ENCODE measurements at regions not wholly inside any gene's neighbourhood (a gene's known extent, or its start where the extent isn't known, plus 50 kb on each side); places are given as distances from the start of the nearest gene placed in this dataset.

- TF ChIP-seq CTCF (IDR thresholded peaks at IDR 0.05) (no peak), TP53 (CRISPR knock-in tag; IDR thresholded peaks at IDR 0.05) (no peak), JUN (CRISPR knock-in tag; IDR thresholded peaks at IDR 0.05) (no peak), FOXJ3 (CRISPR knock-in tag; IDR thresholded peaks at IDR 0.05; ENCODE audit: borderline replicate concordance) (no peak), ZNF671 (CRISPR knock-in tag; IDR thresholded peaks at IDR 0.05) (no peak), E2F1 (CRISPR knock-in tag; IDR thresholded peaks at IDR 0.05) (no peak), ZNF423 (CRISPR knock-in tag; IDR thresholded peaks at IDR 0.05) (no peak), ZBTB43 (CRISPR knock-in tag; IDR thresholded peaks at IDR 0.05) (no peak), ELF4 (CRISPR knock-in tag; IDR thresholded peaks at IDR 0.05; ENCODE audit: low read depth) (no peak), SP1 (CRISPR knock-in tag; conservative IDR thresholded peaks at IDR 0.05) (no peak), CREB1 (CRISPR knock-in tag; IDR thresholded peaks at IDR 0.05) (no peak)
Observed at GRCh38 chr1:82762829-82763532, 962.2 kb downstream of the ADGRL2 start.
